Heart left ventricle (tissue), 13 donors: ENCODE measurements at regions not wholly inside any gene's neighbourhood (a gene's known extent, or its start where the extent isn't known, plus 50 kb on each side); places are given as distances from the start of the nearest gene placed in this dataset.

Experiments used
- POLR2A ChIP-seq, 2 donors: fragments of 450-650 bp; IDR thresholded peaks; one replicate each; pipeline ENCODE4 v1.6.1; 2017; ENCODE audit warnings: antibody characterized with exemption in 2 of 2, mild to moderate bottlenecking in 2 of 2, moderate library complexity in 2 of 2
- TF ChIP-seq, protein P1 (sequence below), 12 donors: fragments of 200-600 bp; sonication (generic) in 4 of 12; IDR thresholded peaks; one replicate each; pipeline versions ENCODE4 v1.5.0 to v1.8.0; 2018 to 2022; ENCODE audit warnings: antibody characterized with exemption in 12 of 12, mild to moderate bottlenecking in 5 of 12
- donor health status: ischemic (EF 13 %, LVEDD 7.1; RV severe dilation, severe dysfunction).
- donor health status: DM: no; HTN: yes; CAD: no.
- donor health status: DM: no; HTN: no; CAD: no.
- donor health status: ischemic (EF 25% LVEDD 6.9; RV normal size, moderate dysfunction).
- donor health status: ischemic (EF 25% LVEDD 5.7; RV mildly dilated, moderate dysfunction).
- donor health status: ischemic (EF 35%, LVEDD 5.7; RV mildly dilated, moderate dysfunction).
- donor health status: nonischemic (EF 11% LVEDD 7.7; RV severe dilation, severe dysfunction).
- donor health status: DM: yes; HTN: yes; CAD: no.
- donor health status: PGD.
- donor health status: ischemic (EF 29% LVEDD 5.4; RV normal size, mild dysfunction).
- donor health status: nonischemic (EF 23%, LVEDD 6.1; RV moderate dilation, normal function).

DNA sequence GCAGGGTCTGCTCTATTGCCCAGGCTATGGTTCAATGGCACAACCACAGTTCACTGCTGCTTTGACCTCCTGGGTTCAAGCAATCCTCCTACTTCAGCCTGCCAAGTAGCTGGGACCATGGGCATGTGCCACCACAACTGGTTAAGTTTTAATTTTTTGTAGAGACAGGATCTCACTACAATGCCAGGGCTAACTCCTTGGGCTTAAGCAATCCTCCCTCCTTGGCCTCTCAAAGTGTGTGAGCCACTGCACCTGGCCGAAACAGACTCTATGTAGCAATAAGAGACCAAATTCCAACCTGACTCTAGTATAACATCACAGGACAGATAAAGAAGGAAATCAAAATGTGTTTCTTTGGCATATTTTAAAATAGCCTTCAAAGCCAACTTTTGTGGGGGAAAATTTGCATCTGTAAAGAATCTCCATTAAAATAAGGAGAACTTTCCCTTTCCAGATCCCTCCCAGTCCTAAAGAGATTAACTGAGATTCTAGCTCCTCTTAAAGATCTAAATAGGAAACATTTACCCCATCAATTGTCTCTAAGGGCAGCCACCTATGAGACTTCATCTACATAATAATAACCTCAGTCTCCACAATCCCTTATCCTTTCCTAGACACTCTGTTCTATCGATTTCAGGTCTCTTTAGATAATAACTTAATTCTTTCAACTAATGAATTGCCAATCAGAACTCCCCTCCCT, 94.7 kb upstream of the PLCB4 start:
- TF ChIP-seq, protein P1, sequence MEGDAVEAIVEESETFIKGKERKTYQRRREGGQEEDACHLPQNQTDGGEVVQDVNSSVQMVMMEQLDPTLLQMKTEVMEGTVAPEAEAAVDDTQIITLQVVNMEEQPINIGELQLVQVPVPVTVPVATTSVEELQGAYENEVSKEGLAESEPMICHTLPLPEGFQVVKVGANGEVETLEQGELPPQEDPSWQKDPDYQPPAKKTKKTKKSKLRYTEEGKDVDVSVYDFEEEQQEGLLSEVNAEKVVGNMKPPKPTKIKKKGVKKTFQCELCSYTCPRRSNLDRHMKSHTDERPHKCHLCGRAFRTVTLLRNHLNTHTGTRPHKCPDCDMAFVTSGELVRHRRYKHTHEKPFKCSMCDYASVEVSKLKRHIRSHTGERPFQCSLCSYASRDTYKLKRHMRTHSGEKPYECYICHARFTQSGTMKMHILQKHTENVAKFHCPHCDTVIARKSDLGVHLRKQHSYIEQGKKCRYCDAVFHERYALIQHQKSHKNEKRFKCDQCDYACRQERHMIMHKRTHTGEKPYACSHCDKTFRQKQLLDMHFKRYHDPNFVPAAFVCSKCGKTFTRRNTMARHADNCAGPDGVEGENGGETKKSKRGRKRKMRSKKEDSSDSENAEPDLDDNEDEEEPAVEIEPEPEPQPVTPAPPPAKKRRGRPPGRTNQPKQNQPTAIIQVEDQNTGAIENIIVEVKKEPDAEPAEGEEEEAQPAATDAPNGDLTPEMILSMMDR (IDR thresholded peaks at IDR 0.05) = no peak
- TF ChIP-seq POLR2A (IDR thresholded peaks at IDR 0.05) = no peak
